GM18505 (cell line): ENCODE measurements at regions not wholly inside any gene's neighbourhood (a gene's known extent, or its start where the extent isn't known, plus 50 kb on each side); places are given as distances from the start of the nearest gene placed in this dataset.

Experiments
- ATAC-seq: cut with Tn5 transposase; IDR thresholded peaks from one replicate; pipeline ENCODE4 v1.9.1; 2021; ENCODE audit not compliant: unreplicated experiment
- POLR2A ChIP-seq: IDR thresholded peaks from 4 replicates; pipeline ENCODE4 v1.6.1; 2011; ENCODE audit warnings: borderline replicate concordance; ENCODE audit not compliant: insufficient read depth, insufficient read length; ENCODE audit errors: extremely low read depth

GRCh38 chr4:128510850-128511249 is 223.2 kb upstream of the PGRMC2 start:
- ATAC-seq, result no peak
- TF ChIP-seq POLR2A, result no peak

- no peak for TF ChIP-seq POLR2A
- no peak for ATAC-seq
Observed at GRCh38 chr4:128502818-128503527, 215.4 kb upstream of the PGRMC2 start.

- no peak for TF ChIP-seq POLR2A
- no peak for ATAC-seq
Observed at GRCh38 chr4:128501239-128501638, 213.6 kb upstream of the PGRMC2 start.

- ATAC-seq, result no peak
- no peak for TF ChIP-seq POLR2A
Observed at GRCh38 chr4:128488055-128488705, 200.6 kb upstream of the PGRMC2 start.

- TF ChIP-seq POLR2A, result no peak
Observed at GRCh38 chr4:128484896-128485295, 197.3 kb upstream of the PGRMC2 start.

GRCh38 chr4:128483816-128484215 is 196.2 kb upstream of the PGRMC2 start:
- ATAC-seq, result no peak
- TF ChIP-seq POLR2A, result no peak

More at GRCh38 chr4:128484896-128485295, 197.3 kb upstream of the PGRMC2 start:
- no peak for ATAC-seq

- ATAC-seq, result no peak
Observed at GRCh38 chr4:128483041-128483440, 195.4 kb upstream of the PGRMC2 start.

GRCh38 chr4:128481752-128482480 is 194.3 kb upstream of the PGRMC2 start:
- no peak for ATAC-seq
- TF ChIP-seq POLR2A, result no peak

More at GRCh38 chr4:128483041-128483440, 195.4 kb upstream of the PGRMC2 start:
- TF ChIP-seq POLR2A, result no peak

- TF ChIP-seq POLR2A, result no peak
- ATAC-seq, result no peak
Observed at GRCh38 chr4:128480945-128481344, 193.3 kb upstream of the PGRMC2 start.

GRCh38 chr4:128477540-128477939 is 189.9 kb upstream of the PGRMC2 start:
- ATAC-seq, result no peak
- TF ChIP-seq POLR2A, result no peak

GRCh38 chr4:128475597-128475996 is 188.0 kb upstream of the PGRMC2 start:
- no peak for ATAC-seq
- no peak for TF ChIP-seq POLR2A

- ATAC-seq, result no peak
- no peak for TF ChIP-seq POLR2A
Observed at GRCh38 chr4:128471576-128471975, 184.0 kb upstream of the PGRMC2 start.

- TF ChIP-seq POLR2A, result no peak
- ATAC-seq, result no peak
Observed at GRCh38 chr4:128470492-128471053, 183.0 kb upstream of the PGRMC2 start.
